ENCODE measurements at regions not wholly inside any gene's neighbourhood (a gene's known extent, or its start where the extent isn't known, plus 50 kb on each side); places are given as distances from the start of the nearest gene placed in this dataset.

- DNase-seq (ENCODE audit: low read depth, low spot score) (no peak), FAIRE-seq (no peak)
- Histone ChIP-seq H3K27ac (ENCODE audit: insufficient read depth, low read depth, low read length) (no peak overlapping the region), H3K9me1 (replicated peaks; ENCODE audit: control insufficient read depth, extremely low read depth, insufficient read depth, low read length) (no peaks in the 10 kb centered on the region), H3K79me2 (ENCODE audit: control insufficient read depth, insufficient read depth, low read length) (no peaks in the 10 kb centered on the region), H3K36me3 (ENCODE audit: control insufficient read depth in 2 of 2, extremely low read depth in 1 of 2, insufficient read depth in 2 of 2, low read length in 2 of 2) (no peaks in the 10 kb centered on the region), H3K9ac (replicated peaks; ENCODE audit: extremely low read depth, insufficient read depth, low read length) (no peak overlapping the region), H2AFZ (ENCODE audit: low read depth, low read length) (no peak overlapping the region), H3K9me3 (replicated peaks; ENCODE audit: control insufficient read depth, insufficient read depth, low read length) (peaks cover 2% of the 10 kb centered on the region), H3K4me1 (ENCODE audit: control insufficient read depth, extremely low read depth, insufficient read depth, low read length) (no peaks in the 10 kb centered on the region), H3K4me2 (ENCODE audit: insufficient read depth, low read length) (no peak overlapping the region), H3K4me3 (replicated peaks in 1 of 3; ENCODE audit: insufficient read depth in 1 of 3, low read depth in 1 of 3, low read length in 3 of 3) (no peak overlapping the region), H3K27me3 (ENCODE audit: control insufficient read depth in 2 of 2, insufficient read depth in 2 of 2, low read length in 2 of 2) (no peaks in the 10 kb centered on the region), H4K20me1 (replicated peaks; ENCODE audit: control insufficient read depth, extremely low read depth, insufficient read depth, low read length) (no peaks in the 10 kb centered on the region)
- CTCF ChIA-PET: no interaction called here
- no peak for TF ChIP-seq GATA2 (IDR thresholded peaks at IDR 0.05; ENCODE audit: insufficient read depth, insufficient read length, low read depth, low read length)
- TF ChIP-seq CTCF (IDR thresholded peaks at IDR 0.05; ENCODE audit: extremely low read depth in 1 of 2, insufficient read depth in 1 of 2, low read depth in 1 of 2, low read length in 2 of 2): no peak
- no peak for TF ChIP-seq JUN (IDR thresholded peaks at IDR 0.05; ENCODE audit: borderline replicate concordance, insufficient read depth, insufficient read length, low read depth)
- TF ChIP-seq MYC (IDR thresholded peaks at IDR 0.05; ENCODE audit: low read depth, low read length): no peak
- no peak for TF ChIP-seq POLR2A (IDR thresholded peaks at IDR 0.05; ENCODE audit: low read depth, low read length)
- TF ChIP-seq FOS (IDR thresholded peaks at IDR 0.05; ENCODE audit: borderline replicate concordance, insufficient read depth, low read length): no peak
- TF ChIP-seq MAX (IDR thresholded peaks at IDR 0.05; ENCODE audit: insufficient read depth, insufficient read length): no peak
- TF ChIP-seq POLR2AphosphoS5 (IDR thresholded peaks at IDR 0.05; ENCODE audit: insufficient read depth, low read depth, low read length): no peak
- TF ChIP-seq EZH2 (IDR thresholded peaks at IDR 0.05; ENCODE audit: borderline replicate concordance, low read depth, low read length, severe bottlenecking): no peak
- intact Hi-C loops (cut with micrococcal nuclease) (no loop called here), dilution Hi-C loops (cut with MboI; ENCODE audit: extremely low pct_ligation_motif_present, low sequenced_read_pairs) (no loop called here)
- POLR2A ChIA-PET: no interaction called here
- no TSS peak for BruUV-seq (replicated peaks)
Observed at GRCh38 chr9:104448036-104448435, 56.0 kb upstream of the OR13F1 start.

Data from endothelial cell of umbilical vein (primary cell).